Mesodermal cell (in vitro differentiated cells): ENCODE measurements at regions not wholly inside any gene's neighbourhood (a gene's known extent, or its start where the extent isn't known, plus 50 kb on each side); places are given as distances from the start of the nearest gene placed in this dataset.
"Not testable (repeated sequence)": the region's sequence is repeated elsewhere in the genome, so short reads cannot be mapped to it uniquely, and the experiment has no call there.

Source experiments
- H3K27ac ChIP-seq: 2 replicates; pipeline ENCODE4 v1.7.0; 2013; ENCODE audit warnings: mild to moderate bottlenecking, low read depth, low read length, moderate library complexity; ENCODE audit not compliant: severe bottlenecking
- H3K36me3 ChIP-seq: 2 replicates; pipeline ENCODE4 v1.7.1; 2013; ENCODE audit warnings: mild to moderate bottlenecking, low read length, moderate library complexity; ENCODE audit not compliant: control insufficient read depth, insufficient read depth
- H3K4me1 ChIP-seq: one replicate; pipeline ENCODE4 v1.7.1; 2013; ENCODE audit warnings: mild to moderate bottlenecking, low read length; ENCODE audit not compliant: insufficient read depth, control insufficient read depth, poor library complexity, severe bottlenecking
- H3K4me3 ChIP-seq: 2 replicates; pipeline ENCODE4 v1.7.0; 2013; ENCODE audit warnings: low read length, control low read depth, mild to moderate bottlenecking; ENCODE audit not compliant: insufficient read depth, poor library complexity, severe bottlenecking; ENCODE audit errors: extremely low read depth
- H3K9me3 ChIP-seq: 2 replicates; pipeline ENCODE4 v1.7.1; 2013; ENCODE audit warnings: mild to moderate bottlenecking, low read length, moderate library complexity; ENCODE audit not compliant: control insufficient read depth
- WGBS, 2 experiments: methylation state at CpG; one replicate each; pipeline ENCODE4 v1.1.5; 2013; ENCODE audit warnings: missing lambda C conversion rate in 2 of 2; ENCODE audit not compliant: insufficient coverage in 2 of 2; 5-methylcytosine and 5-hydroxymethylcytosine counted together

- Histone ChIP-seq H3K36me3 (no peaks in the 10 kb centered on the region), H3K27ac (no peak overlapping the region), H3K9me3 (no peaks in the 10 kb centered on the region), H3K4me1 (no peaks in the 10 kb centered on the region), H3K4me3 (no peak overlapping the region)
- 87 to 94% methylated on average over 8 to 10 of the region's 16 CpGs for WGBS, 2 experiments
Observed at GRCh38 chr14:97057238-97058073, 260.3 kb downstream of the VRK1 start.

GRCh38 chr14:97058074-97058467 lies 260.9 kb downstream of the VRK1 start:
- WGBS, 2 experiments, result 83 to 100% methylated on average over 1 to 2 of the region's 3 CpGs
- Histone ChIP-seq H3K36me3 (no peaks in the 10 kb centered on the region), H3K9me3 (no peaks in the 10 kb centered on the region), H3K4me3 (no peak overlapping the region), H3K4me1 (no peaks in the 10 kb centered on the region), H3K27ac (no peak overlapping the region)

GRCh38 chr14:97058589-97058988 lies 261.4 kb downstream of the VRK1 start:
- Histone ChIP-seq H3K4me3 (no peak overlapping the region), H3K4me1 (no peaks in the 10 kb centered on the region), H3K36me3 (no peaks in the 10 kb centered on the region), H3K27ac (no peak overlapping the region), H3K9me3 (no peaks in the 10 kb centered on the region)
- no CpG with 5 or more reads among the region's 2 CpGs for WGBS, 2 experiments

- WGBS, 2 experiments, result 86 to 95% methylated on average over 14 of the region's 14 CpGs
- H3K27ac ChIP-seq, result no peak overlapping the region
- H3K4me3 ChIP-seq, result no peak overlapping the region
- H3K4me1 ChIP-seq, result no peaks in the 10 kb centered on the region
- no peaks in the 10 kb centered on the region for H3K36me3 ChIP-seq
- no peaks in the 10 kb centered on the region for H3K9me3 ChIP-seq
Observed at GRCh38 chr14:97061198-97061597, 264.0 kb downstream of the VRK1 start.

- Histone ChIP-seq H3K36me3 (no peaks in the 10 kb centered on the region), H3K4me1 (no peaks in the 10 kb centered on the region), H3K9me3 (no peaks in the 10 kb centered on the region), H3K4me3 (no peak overlapping the region), H3K27ac (no peak overlapping the region)
- 86 to 89% methylated on average over 1 of the region's 1 CpG for WGBS, 2 experiments
Observed at GRCh38 chr14:97061714-97062113, 264.5 kb downstream of the VRK1 start.

GRCh38 chr14:97065305-97066067 lies 268.3 kb downstream of the VRK1 start:
- H3K9me3 ChIP-seq, result no peaks in the 10 kb centered on the region
- no peaks in the 10 kb centered on the region for H3K36me3 ChIP-seq
- H3K27ac ChIP-seq, result no peak overlapping the region
- WGBS, 2 experiments, result 80 to 85% methylated on average over 5 to 6 of the region's 7 CpGs
- H3K4me1 ChIP-seq, result no peaks in the 10 kb centered on the region
- no peak overlapping the region for H3K4me3 ChIP-seq

GRCh38 chr14:97066068-97066899 lies 269.1 kb downstream of the VRK1 start:
- Histone ChIP-seq H3K4me1 (no peaks in the 10 kb centered on the region), H3K4me3 (no peak overlapping the region), H3K9me3 (no peaks in the 10 kb centered on the region), H3K36me3 (no peaks in the 10 kb centered on the region), H3K27ac (no peak overlapping the region)
- WGBS, 2 experiments, result 84 to 85% methylated on average over 4 to 5 of the region's 6 CpGs

GRCh38 chr14:97068293-97068692 lies 271.1 kb downstream of the VRK1 start:
- H3K27ac ChIP-seq, H3K4me3 ChIP-seq, H3K4me1 ChIP-seq, H3K9me3 ChIP-seq, H3K36me3 ChIP-seq: not testable (repeated sequence)
- 75 to 100% methylated on average over 1 of the region's 1 CpG for WGBS, 2 experiments

- Histone ChIP-seq H3K9me3 (no peaks in the 10 kb centered on the region), H3K27ac (no peak overlapping the region), H3K36me3 (no peaks in the 10 kb centered on the region), H3K4me1 (no peaks in the 10 kb centered on the region), H3K4me3 (no peak overlapping the region)
- no CpG with 5 or more reads among the region's 6 CpGs for WGBS, 2 experiments
Observed at GRCh38 chr14:97070259-97070658, 273.1 kb downstream of the VRK1 start.

- Histone ChIP-seq H3K4me1 (no peaks in the 10 kb centered on the region), H3K4me3 (no peak overlapping the region), H3K9me3 (no peaks in the 10 kb centered on the region), H3K27ac (no peak overlapping the region), H3K36me3 (no peaks in the 10 kb centered on the region)
- 79 to 92% methylated on average over 6 of the region's 8 CpGs for WGBS, 2 experiments
Observed at GRCh38 chr14:97071177-97071576, 274.0 kb downstream of the VRK1 start.
